Calu3 (cell line): ENCODE measurements at regions not wholly inside any gene's neighbourhood (a gene's known extent, or its start where the extent isn't known, plus 50 kb on each side); places are given as distances from the start of the nearest gene placed in this dataset.

Experiments
- BruUV-seq: library from RNA; stranded (reverse); fragments of 400-500 nt; replicated peaks from 2 replicates; lab custom pipeline; 2021; lab: Mats Ljungman, UMichigan
- CTCF ChIA-PET: fragments of 300-600 bp; sonication (Branson Sonifier 250); formaldehyde crosslinking; loops from one replicate; lab custom pipeline; 2022; ENCODE audit warnings: antibody characterized with exemption; lab: Charles Lee
- DNase-seq: peaks from one replicate; pipeline ENCODE4 v3.0.0; 2022
- H3K27ac Mint-ChIP-seq: one replicate; pipeline ENCODE4 v1.8.0; 2022; ENCODE audit warnings: mixed read lengths; ENCODE audit not compliant: unreplicated experiment
- H3K27me3 Mint-ChIP-seq: one replicate; pipeline ENCODE4 v1.8.0; 2022; ENCODE audit warnings: mixed read lengths; ENCODE audit not compliant: unreplicated experiment
- H3K36me3 Mint-ChIP-seq: one replicate; pipeline ENCODE4 v1.8.0; 2022; ENCODE audit warnings: mild to moderate bottlenecking, moderate library complexity, mixed read lengths; ENCODE audit not compliant: insufficient read depth, unreplicated experiment
- H3K4me1 Mint-ChIP-seq: one replicate; pipeline ENCODE4 v1.8.0; 2022; ENCODE audit warnings: mild to moderate bottlenecking, low read depth, mixed read lengths; ENCODE audit not compliant: unreplicated experiment
- H3K4me3 Mint-ChIP-seq: one replicate; pipeline ENCODE4 v1.8.0; 2022; ENCODE audit warnings: mild to moderate bottlenecking, low read depth, moderate library complexity, mixed read lengths; ENCODE audit not compliant: unreplicated experiment
- H3K9me3 Mint-ChIP-seq: one replicate; pipeline ENCODE4 v1.8.0; 2022; ENCODE audit warnings: low read depth, mixed read lengths; ENCODE audit not compliant: unreplicated experiment
- intact Hi-C: fragments of 100-400 bp; cut with micrococcal nuclease; formaldehyde crosslinking; loops from one replicate; pipeline ENCODE4 v1.10.0; 2022; ENCODE audit not compliant: unreplicated experiment
- TF ChIP-seq, protein P1 (sequence below): fragments of 200-600 bp; IDR thresholded peaks from one replicate; pipeline ENCODE4 v1.8.0; 2022; ENCODE audit warnings: antibody characterized with exemption; ENCODE audit not compliant: unreplicated experiment

DNA sequence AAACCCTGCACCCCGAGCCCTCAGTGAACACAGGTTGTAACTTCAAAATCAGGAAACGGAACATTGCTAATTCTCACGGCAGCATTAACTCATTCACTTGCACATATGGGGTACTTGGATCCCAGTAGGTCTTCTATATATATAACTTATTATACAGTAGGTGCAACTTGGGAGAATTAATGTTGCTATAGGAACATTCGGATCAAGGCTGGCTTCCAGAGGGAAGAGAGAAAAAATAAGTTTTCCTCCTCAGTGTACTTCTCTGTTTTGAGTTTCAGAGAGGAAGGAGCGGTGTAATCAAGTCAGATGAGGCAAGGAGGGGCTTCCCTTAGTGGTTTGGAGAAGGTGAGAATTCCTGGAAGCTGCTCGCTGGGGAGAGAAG is 90.9 kb upstream of the ZNF507 start:
- Mint-ChIP-seq H3K9me3 (no peaks in the 10 kb centered on the region), H3K4me3 (no peak overlapping the region), H3K27ac (no peak overlapping the region), H3K4me1 (no peaks in the 10 kb centered on the region), H3K36me3 (no peaks in the 10 kb centered on the region), H3K27me3 (peaks cover 34% of the 10 kb centered on the region)
- TF ChIP-seq, protein P1, sequence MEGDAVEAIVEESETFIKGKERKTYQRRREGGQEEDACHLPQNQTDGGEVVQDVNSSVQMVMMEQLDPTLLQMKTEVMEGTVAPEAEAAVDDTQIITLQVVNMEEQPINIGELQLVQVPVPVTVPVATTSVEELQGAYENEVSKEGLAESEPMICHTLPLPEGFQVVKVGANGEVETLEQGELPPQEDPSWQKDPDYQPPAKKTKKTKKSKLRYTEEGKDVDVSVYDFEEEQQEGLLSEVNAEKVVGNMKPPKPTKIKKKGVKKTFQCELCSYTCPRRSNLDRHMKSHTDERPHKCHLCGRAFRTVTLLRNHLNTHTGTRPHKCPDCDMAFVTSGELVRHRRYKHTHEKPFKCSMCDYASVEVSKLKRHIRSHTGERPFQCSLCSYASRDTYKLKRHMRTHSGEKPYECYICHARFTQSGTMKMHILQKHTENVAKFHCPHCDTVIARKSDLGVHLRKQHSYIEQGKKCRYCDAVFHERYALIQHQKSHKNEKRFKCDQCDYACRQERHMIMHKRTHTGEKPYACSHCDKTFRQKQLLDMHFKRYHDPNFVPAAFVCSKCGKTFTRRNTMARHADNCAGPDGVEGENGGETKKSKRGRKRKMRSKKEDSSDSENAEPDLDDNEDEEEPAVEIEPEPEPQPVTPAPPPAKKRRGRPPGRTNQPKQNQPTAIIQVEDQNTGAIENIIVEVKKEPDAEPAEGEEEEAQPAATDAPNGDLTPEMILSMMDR = no peak
- CTCF ChIA-PET = no interaction called here
- intact Hi-C loops = no loop called here
- BruUV-seq = no TSS peak
- DNase-seq = no peak

DNA sequence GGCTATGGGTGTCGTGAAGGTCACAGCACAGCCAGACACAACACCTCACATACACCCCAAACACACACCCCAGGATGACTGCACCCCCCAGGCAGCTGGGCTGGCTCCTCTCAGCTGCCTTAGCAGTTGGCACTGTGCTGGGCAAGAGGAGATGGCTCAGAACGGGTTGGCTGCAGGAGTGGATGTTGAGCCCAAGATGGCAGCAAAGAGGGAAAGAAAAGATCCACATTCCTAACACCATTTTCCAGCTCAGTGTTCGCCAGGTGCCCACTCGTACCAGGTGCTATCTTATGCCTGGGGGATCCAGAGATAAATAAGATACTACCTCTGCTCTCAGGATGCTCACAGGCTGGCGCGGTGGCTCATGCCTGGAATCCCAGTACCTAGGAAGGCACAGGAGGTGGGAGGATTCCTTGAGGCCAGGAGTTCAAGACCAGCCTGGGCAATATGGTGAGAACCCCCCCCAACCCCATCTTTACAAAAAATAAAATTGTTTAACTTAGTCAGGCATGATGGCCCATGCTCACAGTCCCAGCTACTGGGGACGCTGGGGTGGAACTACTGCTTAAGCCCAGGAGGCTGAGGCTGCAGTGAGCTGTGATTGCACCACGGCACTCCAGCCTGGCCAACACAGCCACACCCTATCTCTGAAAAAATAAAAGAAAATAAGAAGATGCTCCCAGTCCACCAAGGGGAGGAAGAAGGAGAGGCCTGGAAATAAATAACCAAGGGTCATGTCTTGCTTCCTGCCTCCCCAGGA is 89.7 kb upstream of the ZNF507 start:
- intact Hi-C loops = no loop called here
- TF ChIP-seq, protein P1 = no peak
- peaks cover 34% of the 10 kb centered on the region for H3K27me3 Mint-ChIP-seq
- no peak overlapping the region for H3K27ac Mint-ChIP-seq
- BruUV-seq = no TSS peak
- CTCF ChIA-PET = interaction anchor here (0.7 kb wide), 1 partner anchor 875 kb away, joined by 3 read pairs; no protein-coding TSS in a partner anchor
- no peak overlapping the region for H3K4me3 Mint-ChIP-seq
- no peaks in the 10 kb centered on the region for H3K36me3 Mint-ChIP-seq
- no peaks in the 10 kb centered on the region for H3K4me1 Mint-ChIP-seq
- no peaks in the 10 kb centered on the region for H3K9me3 Mint-ChIP-seq
- DNase-seq = no peak

DNA sequence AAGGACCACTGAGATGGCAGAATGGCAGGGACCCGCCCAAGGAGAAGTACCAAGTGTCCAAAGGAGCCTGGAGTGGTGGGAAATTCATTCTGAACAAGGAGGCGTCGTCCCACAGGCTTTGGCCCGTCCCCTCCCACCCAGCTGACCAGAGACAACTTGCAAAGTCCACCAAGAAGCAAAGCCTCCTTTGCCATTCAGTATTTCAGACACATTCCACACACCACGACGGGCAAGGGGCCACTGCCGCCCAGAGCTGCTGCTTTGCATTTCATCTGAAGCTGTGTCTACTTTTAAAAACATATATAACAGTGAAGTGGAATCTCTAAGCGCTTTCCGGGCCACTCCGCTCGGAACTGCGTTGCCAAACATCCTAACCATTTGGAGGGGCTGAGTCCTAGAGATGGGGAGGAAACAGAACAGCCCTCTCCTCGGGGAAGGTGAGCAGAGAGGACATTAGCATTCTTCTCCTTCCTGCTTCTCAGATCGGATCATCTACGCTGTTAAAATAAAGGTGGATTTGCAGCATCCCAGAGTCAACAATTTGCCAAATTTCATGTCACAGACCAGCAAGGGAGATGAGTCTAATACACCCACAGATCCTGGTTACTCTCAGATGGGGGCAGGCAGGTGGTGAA is 89.0 kb upstream of the ZNF507 start:
- BruUV-seq = no TSS peak
- H3K27me3 Mint-ChIP-seq = peaks cover 34% of the 10 kb centered on the region

DNA sequence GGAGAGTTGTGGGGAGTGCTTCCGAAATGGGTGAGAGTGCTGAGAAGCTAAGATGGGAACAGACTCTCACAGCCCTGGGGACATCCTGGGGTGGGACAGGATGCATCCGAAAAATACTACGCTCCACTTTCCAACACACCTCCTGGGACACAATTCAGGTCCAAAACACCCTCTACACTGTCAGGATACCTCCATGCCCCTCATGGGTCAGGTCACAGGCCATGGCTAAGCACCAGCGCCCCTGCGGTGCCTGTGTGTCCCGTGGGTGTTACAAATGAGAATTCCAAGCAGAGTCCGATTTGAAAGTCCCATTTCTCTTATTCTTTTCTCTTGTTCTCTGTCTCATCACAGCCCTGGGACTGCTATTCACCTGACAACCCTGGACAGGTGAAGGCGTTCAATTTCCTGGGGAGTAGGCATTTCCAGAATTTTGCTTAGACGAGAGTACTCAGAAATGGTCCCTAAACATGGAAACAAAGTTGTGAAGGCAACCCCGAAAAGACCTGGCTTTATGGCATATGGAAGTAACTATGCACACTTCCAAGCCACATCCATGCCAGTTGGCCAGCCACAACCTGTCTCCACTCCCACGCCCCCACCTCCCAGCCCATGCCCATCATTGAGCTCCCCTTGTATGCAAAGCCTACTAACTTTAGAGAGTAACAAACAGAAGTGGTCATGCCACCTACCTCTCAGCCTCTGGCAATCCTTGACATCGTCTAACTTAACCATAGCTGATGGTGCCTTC is 87.9 kb upstream of the ZNF507 start:
- Mint-ChIP-seq H3K4me3 (no peak overlapping the region), H3K27me3 (peaks cover 34% of the 10 kb centered on the region), H3K27ac (no peak overlapping the region), H3K9me3 (no peaks in the 10 kb centered on the region), H3K4me1 (no peaks in the 10 kb centered on the region), H3K36me3 (no peaks in the 10 kb centered on the region)
- CTCF ChIA-PET = no interaction called here
- DNase-seq = no peak
- no TSS peak for BruUV-seq
- intact Hi-C loops = no loop called here
- TF ChIP-seq, protein P1 = no peak

More for the DNA sequence above, 89.0 kb upstream of the ZNF507 start:
- Mint-ChIP-seq H3K4me1 (no peaks in the 10 kb centered on the region), H3K36me3 (no peaks in the 10 kb centered on the region), H3K9me3 (no peaks in the 10 kb centered on the region), H3K4me3 (no peak overlapping the region), H3K27ac (no peak overlapping the region)
- CTCF ChIA-PET = interaction anchor here (0.7 kb wide), 1 partner anchor 876 kb away, joined by 3 read pairs; no protein-coding TSS in a partner anchor
- TF ChIP-seq, protein P1 = no peak
- no peak for DNase-seq
- intact Hi-C loops = no loop called here
